AG10803 (cell line): ENCODE measurements at regions not wholly inside any gene's neighbourhood (a gene's known extent, or its start where the extent isn't known, plus 50 kb on each side); places are given as distances from the start of the nearest gene placed in this dataset.

Experiments used
- DNase-seq: peaks from one replicate; pipeline ENCODE4 v3.0.0; 2010; ENCODE audit warnings: low read depth
- H3K4me3 ChIP-seq: 2 replicates; pipeline ENCODE4 v1.5.1; 2011; ENCODE audit warnings: mild to moderate bottlenecking, low read length, control low read depth
- TF ChIP-seq, protein P1 (sequence below): conservative IDR thresholded peaks from 2 replicates; pipeline ENCODE4 v1.5.1; 2011; ENCODE audit warnings: mild to moderate bottlenecking, low read length, control low read depth, inconsistent platforms

DNA sequence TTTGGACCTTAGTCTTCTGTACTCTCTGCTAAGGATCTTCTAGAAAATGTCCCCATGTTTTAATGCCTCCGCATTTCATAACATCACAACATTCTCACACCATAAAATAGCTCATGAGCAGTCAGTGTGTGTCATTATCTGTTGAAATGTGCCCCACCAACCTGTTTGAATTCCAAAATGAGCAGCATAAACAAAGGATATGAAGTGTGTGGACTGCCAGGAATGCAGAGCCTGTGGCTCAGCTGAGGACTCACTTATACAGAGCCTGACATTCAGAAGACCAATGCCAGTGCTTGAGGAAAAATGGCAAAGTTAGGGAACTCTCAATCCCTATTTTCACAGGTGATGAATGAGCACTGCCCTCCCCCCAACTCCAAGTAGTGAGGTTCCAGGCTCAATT, 621.4 kb downstream of the POM121L12 start:
- TF ChIP-seq, protein P1, sequence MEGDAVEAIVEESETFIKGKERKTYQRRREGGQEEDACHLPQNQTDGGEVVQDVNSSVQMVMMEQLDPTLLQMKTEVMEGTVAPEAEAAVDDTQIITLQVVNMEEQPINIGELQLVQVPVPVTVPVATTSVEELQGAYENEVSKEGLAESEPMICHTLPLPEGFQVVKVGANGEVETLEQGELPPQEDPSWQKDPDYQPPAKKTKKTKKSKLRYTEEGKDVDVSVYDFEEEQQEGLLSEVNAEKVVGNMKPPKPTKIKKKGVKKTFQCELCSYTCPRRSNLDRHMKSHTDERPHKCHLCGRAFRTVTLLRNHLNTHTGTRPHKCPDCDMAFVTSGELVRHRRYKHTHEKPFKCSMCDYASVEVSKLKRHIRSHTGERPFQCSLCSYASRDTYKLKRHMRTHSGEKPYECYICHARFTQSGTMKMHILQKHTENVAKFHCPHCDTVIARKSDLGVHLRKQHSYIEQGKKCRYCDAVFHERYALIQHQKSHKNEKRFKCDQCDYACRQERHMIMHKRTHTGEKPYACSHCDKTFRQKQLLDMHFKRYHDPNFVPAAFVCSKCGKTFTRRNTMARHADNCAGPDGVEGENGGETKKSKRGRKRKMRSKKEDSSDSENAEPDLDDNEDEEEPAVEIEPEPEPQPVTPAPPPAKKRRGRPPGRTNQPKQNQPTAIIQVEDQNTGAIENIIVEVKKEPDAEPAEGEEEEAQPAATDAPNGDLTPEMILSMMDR: no peak
- no peak overlapping the region for H3K4me3 ChIP-seq
- DNase-seq: no peak

DNA sequence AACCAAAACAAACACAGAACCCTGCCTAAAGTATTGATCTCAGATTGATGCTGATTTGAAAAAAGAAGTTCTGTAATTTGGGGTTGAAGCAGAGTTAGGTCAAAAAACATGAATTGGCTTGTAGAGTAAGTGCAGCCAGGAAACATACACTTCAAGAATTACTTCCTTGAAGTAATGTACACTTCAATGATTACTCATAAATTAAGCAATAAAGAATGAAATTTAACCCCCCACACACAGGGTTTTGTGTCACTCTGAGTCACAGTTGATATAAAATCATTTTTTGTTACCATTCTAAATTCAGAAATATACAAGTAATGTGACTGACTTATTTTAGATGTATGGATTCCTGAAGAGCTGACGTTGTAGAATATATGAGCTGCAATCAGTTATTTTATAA, 622.2 kb downstream of the POM121L12 start:
- no peak overlapping the region for H3K4me3 ChIP-seq
- TF ChIP-seq, protein P1: no peak
- DNase-seq: no peak

DNA sequence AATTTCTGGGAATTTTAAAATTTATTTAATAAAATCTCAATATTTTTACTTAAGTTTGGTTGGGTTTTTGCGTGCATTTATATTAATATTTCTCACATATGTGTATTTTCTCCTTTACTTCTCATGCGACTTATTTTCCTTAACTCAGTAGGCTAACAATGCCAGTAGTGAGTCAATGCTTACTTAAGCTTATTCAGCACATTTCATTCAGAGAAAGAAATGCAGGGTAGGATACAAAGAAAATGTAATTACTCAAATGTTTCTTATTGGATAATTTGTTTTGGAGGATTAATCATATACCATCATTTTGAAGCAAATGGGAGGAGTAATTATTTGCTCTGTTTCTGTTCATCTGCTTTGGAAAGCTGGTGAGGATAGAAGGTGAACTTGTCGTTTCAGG, 623.5 kb downstream of the POM121L12 start:
- TF ChIP-seq, protein P1: no peak
- no peak for DNase-seq
- H3K4me3 ChIP-seq: no peak overlapping the region

DNA sequence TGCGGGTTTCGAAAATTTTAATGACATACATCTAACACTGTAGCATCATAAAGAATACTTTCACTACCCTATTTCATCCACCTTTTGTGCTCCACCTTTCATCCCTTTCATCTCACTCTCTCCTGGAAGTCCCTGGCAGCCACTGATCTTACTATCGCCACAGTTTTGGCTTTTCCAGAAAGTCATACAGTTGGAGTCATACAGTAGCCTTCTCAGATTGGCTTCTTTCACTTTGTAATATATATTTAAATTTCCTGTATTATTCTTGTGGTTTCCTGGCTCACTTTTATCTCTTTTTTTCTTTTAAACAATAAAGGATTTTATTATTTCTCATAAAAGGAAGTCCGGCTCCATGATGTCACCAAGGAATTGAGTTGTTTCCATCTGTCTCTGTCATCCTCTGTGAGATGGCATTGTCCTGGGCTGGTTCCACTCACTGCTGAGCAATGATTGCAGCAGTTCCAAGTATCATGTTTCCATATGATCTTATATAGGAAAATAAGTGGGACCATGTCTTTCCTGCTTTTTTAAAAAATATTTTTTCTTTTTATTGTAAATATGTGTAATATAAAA, 626.3 kb downstream of the POM121L12 start:
- TF ChIP-seq, protein P1: no peak
- DNase-seq: no peak
- H3K4me3 ChIP-seq: no peak overlapping the region

DNA sequence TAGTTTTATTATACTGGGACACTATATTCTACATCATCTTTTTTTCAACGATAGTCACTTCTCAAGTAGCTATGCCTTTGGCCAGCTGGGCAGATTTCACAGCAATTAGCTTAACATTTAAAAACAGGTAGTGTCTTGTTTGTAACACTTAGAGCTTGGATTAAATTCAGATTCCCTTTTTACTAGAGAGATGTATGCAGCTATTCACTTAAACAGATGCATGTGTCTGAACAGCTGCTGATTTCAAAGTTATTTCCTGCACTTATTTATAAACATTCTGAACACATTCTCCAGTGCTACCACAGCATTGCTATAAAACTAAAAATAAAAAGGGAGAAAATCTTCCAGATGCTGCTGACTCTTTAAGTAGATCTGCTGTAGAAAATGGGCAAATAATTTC, 637.2 kb downstream of the POM121L12 start:
- no peak overlapping the region for H3K4me3 ChIP-seq
- no peak for DNase-seq
- TF ChIP-seq, protein P1: no peak

DNA sequence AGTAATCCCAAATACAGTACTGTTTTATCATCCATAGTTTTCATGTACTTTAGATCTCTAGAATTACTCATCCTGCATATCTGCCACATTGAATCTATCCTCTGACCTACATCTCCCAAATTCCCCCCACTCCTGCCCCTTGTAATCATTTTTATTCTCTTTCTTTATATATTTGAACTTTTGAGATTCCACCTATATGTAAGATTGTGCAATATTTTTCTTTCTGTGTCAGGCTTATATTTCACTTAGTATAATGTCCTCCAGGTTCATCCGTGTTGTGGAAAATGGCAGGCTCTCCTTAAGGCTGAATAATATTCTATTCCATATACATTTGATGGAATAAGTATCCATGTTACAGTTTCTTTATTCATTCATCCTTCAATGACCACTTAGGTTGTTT, 640.4 kb downstream of the POM121L12 start:
- no peak for DNase-seq
- TF ChIP-seq, protein P1: no peak
- H3K4me3 ChIP-seq: no peak overlapping the region

DNA sequence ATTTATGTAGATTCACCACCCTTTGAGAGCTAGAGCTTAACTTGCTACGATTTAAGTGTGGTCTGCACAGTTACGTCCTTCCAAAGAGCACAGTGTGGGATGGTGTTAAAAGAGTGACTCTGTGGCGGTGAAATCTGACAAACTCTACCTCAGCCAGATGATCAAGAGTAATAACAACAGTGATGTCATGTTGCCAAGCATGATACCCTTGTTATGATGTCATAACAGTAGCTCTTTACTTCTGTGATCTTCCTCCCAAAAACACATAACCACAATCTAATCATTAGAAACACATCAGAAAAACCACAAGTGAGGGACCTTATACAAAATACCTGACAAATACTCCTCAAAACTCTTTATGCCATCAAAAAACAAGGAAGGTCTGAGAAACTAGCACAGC, 649.3 kb downstream of the POM121L12 start:
- TF ChIP-seq, protein P1: no peak
- no peak for DNase-seq
- H3K4me3 ChIP-seq: no peak overlapping the region
